Bronchial epithelial cell (primary cell): ENCODE measurements at regions not wholly inside any gene's neighbourhood (a gene's known extent, or its start where the extent isn't known, plus 50 kb on each side); places are given as distances from the start of the nearest gene placed in this dataset.

Source experiments
- DNase-seq: peaks from one replicate; pipeline ENCODE4 v3.0.0-alpha.2; 2010; ENCODE audit warnings: low read depth
- FAIRE-seq: peaks from 2 replicates; lab custom pipeline; 2011; peaks lifted over from hg19 to GRCh38; lab: Jason Lieb, UNC
- H3K27me3 ChIP-seq: 2 replicates; pipeline ENCODE4 v1.5.1; 2011; ENCODE audit warnings: low read length; ENCODE audit not compliant: control insufficient read depth, insufficient read depth
- H3K36me3 ChIP-seq: 2 replicates; pipeline ENCODE4 v1.5.1; 2011; ENCODE audit warnings: low read length; ENCODE audit not compliant: control insufficient read depth, insufficient read depth
- H3K4me3 ChIP-seq: 2 replicates; pipeline ENCODE4 v1.5.1; 2011; ENCODE audit warnings: mild to moderate bottlenecking, low read depth, low read length, control low read depth
- CTCF ChIP-seq: IDR thresholded peaks from 2 replicates; pipeline ENCODE4 v1.5.1; 2011; ENCODE audit warnings: mild to moderate bottlenecking, moderate library complexity, low read length, control low read depth, inconsistent platforms; ENCODE audit not compliant: insufficient read depth, severe bottlenecking

- no peak for TF ChIP-seq CTCF
- FAIRE-seq (no peak), DNase-seq (no peak)
- Histone ChIP-seq H3K27me3 (no peaks in the 10 kb centered on the region), H3K4me3 (no peak overlapping the region), H3K36me3 (no peaks in the 10 kb centered on the region)
Measured at GRCh38 chr2:144280009-144280408, 239.9 kb downstream of the ZEB2 start.

DNA sequence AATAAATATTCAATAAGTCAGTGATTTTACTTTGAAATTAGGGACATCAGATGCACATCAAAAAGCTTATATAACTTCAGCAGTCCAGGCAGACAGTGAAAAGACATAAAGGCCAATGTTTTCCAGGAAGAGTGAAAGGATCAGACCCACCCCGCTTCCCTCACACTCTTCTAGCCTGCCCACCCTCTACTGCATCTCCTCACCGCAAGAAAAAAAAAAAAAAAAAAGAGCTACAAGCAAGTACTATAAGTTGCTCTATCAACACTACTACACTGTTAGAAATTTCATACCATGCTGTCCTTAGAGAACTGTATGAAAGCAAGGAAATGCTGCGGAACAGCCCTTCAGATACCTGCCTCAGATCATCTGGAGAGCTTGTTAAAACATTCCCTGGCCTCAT, 240.8 kb downstream of the ZEB2 start:
- Histone ChIP-seq H3K36me3 (no peaks in the 10 kb centered on the region), H3K27me3 (no peaks in the 10 kb centered on the region), H3K4me3 (no peak overlapping the region)
- no peak for TF ChIP-seq CTCF
- no peak for DNase-seq
- no peak for FAIRE-seq

DNA sequence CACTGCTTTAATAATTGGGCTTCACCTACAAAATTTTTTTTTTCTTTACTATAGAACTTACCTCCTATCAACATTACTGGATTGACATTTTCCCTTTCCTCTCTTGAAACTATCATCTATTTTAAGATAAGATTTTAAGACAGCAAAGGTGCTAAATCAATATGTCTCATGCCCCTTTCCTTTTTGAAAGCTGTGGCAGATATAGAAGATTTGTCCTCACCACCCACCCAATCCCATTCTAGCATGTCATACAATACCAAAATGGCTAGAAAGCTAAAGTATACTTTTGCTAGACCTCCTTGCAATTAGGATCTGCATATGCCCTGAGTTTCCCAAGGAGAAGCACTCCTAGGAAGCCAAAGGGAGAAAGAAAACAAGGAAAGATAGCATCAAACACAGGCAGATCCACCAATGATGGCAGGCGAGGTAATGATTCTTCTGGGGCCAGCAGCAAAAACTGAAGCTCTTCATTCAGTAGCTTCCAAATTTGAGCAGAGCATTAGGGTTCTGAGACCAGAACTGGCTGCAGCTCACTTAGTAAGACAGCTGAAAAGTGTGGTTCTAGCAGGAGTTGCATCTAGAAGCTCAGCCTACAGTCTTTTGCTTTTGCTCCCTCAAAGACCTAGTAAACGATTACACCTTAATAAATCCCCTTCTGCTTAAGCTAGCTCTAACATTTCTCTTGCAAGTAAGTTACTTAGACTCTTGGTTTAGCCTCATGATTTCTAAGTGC, 242.1 kb downstream of the ZEB2 start:
- no peak for FAIRE-seq
- H3K4me3 ChIP-seq: no peak overlapping the region
- no peak for TF ChIP-seq CTCF
- no peaks in the 10 kb centered on the region for H3K36me3 ChIP-seq
- DNase-seq: no peak
- no peaks in the 10 kb centered on the region for H3K27me3 ChIP-seq

GRCh38 chr2:144275340-144275739, 244.6 kb downstream of the ZEB2 start:
- no peak for TF ChIP-seq CTCF
- Histone ChIP-seq H3K4me3 (no peak overlapping the region), H3K36me3 (no peaks in the 10 kb centered on the region), H3K27me3 (no peaks in the 10 kb centered on the region)
- no peak for DNase-seq
- no peak for FAIRE-seq

DNA sequence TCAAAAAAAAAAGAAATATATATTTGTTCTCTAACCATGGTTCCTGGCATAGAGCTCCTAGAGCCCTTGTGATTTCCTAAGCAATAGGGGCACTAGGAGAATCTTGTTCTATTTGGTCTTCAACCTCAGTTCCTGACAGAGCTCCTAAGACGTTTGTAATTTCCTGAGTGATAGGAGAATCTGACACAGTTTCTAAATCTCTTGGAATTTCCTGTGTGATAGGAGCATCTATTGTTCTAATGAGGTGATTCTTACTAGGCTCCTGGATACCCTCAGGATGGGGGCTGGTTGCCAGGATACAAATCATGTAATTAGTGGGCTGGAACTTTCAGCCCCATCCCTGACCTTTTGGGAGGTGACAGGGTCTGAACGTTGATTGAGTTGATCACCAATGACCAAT, 245.8 kb downstream of the ZEB2 start:
- Histone ChIP-seq H3K27me3 (no peaks in the 10 kb centered on the region), H3K36me3 (no peaks in the 10 kb centered on the region), H3K4me3 (no peak overlapping the region)
- TF ChIP-seq CTCF: no peak
- DNase-seq (peak; percentile 7), FAIRE-seq (no peak)

DNA sequence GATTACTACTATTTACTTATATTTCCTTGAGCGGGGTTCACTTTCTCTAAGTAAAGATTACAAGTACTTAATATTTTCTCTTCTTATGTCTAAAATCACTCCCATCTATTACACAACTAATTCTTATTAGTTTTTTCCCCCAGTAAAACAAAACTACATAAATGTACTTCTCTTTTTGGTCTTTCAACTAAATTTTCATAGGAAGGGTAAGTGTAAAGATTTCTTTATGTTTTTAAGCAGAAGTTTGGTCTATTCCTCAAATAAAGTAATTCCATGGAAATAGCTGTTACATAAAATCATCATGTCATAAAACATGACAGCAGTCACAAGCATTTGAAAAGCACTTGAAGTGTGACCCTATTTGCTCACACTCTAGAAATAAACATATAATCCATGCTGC, 249.0 kb downstream of the ZEB2 start:
- Histone ChIP-seq H3K27me3 (no peaks in the 10 kb centered on the region), H3K36me3 (no peaks in the 10 kb centered on the region), H3K4me3 (no peak overlapping the region)
- DNase-seq: no peak
- no peak for FAIRE-seq
- TF ChIP-seq CTCF: no peak
